EL (cell line): ENCODE measurements at regions not wholly inside any gene's neighbourhood (a gene's known extent, or its start where the extent isn't known, plus 50 kb on each side); places are given as distances from the start of the nearest gene placed in this dataset.

ENCODE experiments used
- DNase-seq: peaks from one replicate; pipeline ENCODE4 v3.0.0-alpha.2; 2016

- no peak for DNase-seq
Measured at GRCh38 chr14:98146416-98146815, 1125.6 kb downstream of the BCL11B start.

- no peak for DNase-seq
Measured at GRCh38 chr14:98154254-98154653, 1117.7 kb downstream of the BCL11B start.

- DNase-seq = no peak
Measured at GRCh38 chr14:98156411-98156810, 1115.6 kb downstream of the BCL11B start.

- DNase-seq = no peak
Measured at GRCh38 chr14:98160901-98161300, 1111.1 kb downstream of the BCL11B start.

- no peak for DNase-seq
Measured at GRCh38 chr14:98161356-98161755, 1110.6 kb downstream of the BCL11B start.

GRCh38 chr14:98162856-98163805 lies 1108.9 kb downstream of the BCL11B start:
- DNase-seq = no peak

GRCh38 chr14:98163873-98164272 lies 1108.1 kb downstream of the BCL11B start:
- no peak for DNase-seq

- DNase-seq = no peak
Measured at GRCh38 chr14:98165976-98166375, 1106.0 kb downstream of the BCL11B start.

- DNase-seq = no peak
Measured at GRCh38 chr14:98167275-98167674, 1104.7 kb downstream of the BCL11B start.

GRCh38 chr14:98167705-98168104 lies 1104.3 kb downstream of the BCL11B start:
- DNase-seq = no peak

GRCh38 chr14:98168211-98168985 lies 1103.6 kb downstream of the BCL11B start:
- no peak for DNase-seq

GRCh38 chr14:98169170-98169587 lies 1102.8 kb downstream of the BCL11B start:
- no peak for DNase-seq

- no peak for DNase-seq
Measured at GRCh38 chr14:98170575-98170974, 1101.4 kb downstream of the BCL11B start.

- no peak for DNase-seq
Measured at GRCh38 chr14:98171654-98172053, 1100.3 kb downstream of the BCL11B start.

GRCh38 chr14:98172243-98172778 lies 1099.7 kb downstream of the BCL11B start:
- no peak for DNase-seq

- no peak for DNase-seq
Measured at GRCh38 chr14:98173305-98173704, 1098.7 kb downstream of the BCL11B start.

- DNase-seq = no peak
Measured at GRCh38 chr14:98174041-98174440, 1098.0 kb downstream of the BCL11B start.

- DNase-seq = no peak
Measured at GRCh38 chr14:98175436-98175835, 1096.6 kb downstream of the BCL11B start.

- DNase-seq = no peak
Measured at GRCh38 chr14:98175881-98176280, 1096.1 kb downstream of the BCL11B start.

GRCh38 chr14:98176892-98177291 lies 1095.1 kb downstream of the BCL11B start:
- no peak for DNase-seq

GRCh38 chr14:98177551-98177950 lies 1094.4 kb downstream of the BCL11B start:
- no peak for DNase-seq

- DNase-seq = no peak
Measured at GRCh38 chr14:98181241-98181640, 1090.8 kb downstream of the BCL11B start.

- DNase-seq = no peak
Measured at GRCh38 chr14:98181768-98182167, 1090.2 kb downstream of the BCL11B start.
